OCI-LY7 (cell line): ENCODE measurements at regions not wholly inside any gene's neighbourhood (a gene's known extent, or its start where the extent isn't known, plus 50 kb on each side); places are given as distances from the start of the nearest gene placed in this dataset.

Experiments
- CTCF ChIP-seq: fragments of 200-600 bp; sonication (generic); conservative IDR thresholded peaks from 2 replicates; pipeline ENCODE4 v1.5.1; 2014; ENCODE audit warnings: mild to moderate bottlenecking, antibody characterized with exemption, low read length, moderate library complexity, mixed read lengths
- EZH2phosphoT487 ChIP-seq: fragments of 200-600 bp; sonication (generic); IDR thresholded peaks from 2 replicates; pipeline ENCODE4 v1.6.1; 2018; ENCODE audit warnings: low read depth, borderline replicate concordance, mild to moderate bottlenecking, mixed run types, antibody characterized with exemption, low read length, moderate library complexity, mixed read lengths

GRCh38 chr22:48332438-48333322 is 1495.0 kb downstream of the BRD1 start:
- TF ChIP-seq CTCF, result no peak
- TF ChIP-seq EZH2phosphoT487, result no peak
